ENCODE measurements at regions not wholly inside any gene's neighbourhood (a gene's known extent, or its start where the extent isn't known, plus 50 kb on each side); places are given as distances from the start of the nearest gene placed in this dataset.

DNA sequence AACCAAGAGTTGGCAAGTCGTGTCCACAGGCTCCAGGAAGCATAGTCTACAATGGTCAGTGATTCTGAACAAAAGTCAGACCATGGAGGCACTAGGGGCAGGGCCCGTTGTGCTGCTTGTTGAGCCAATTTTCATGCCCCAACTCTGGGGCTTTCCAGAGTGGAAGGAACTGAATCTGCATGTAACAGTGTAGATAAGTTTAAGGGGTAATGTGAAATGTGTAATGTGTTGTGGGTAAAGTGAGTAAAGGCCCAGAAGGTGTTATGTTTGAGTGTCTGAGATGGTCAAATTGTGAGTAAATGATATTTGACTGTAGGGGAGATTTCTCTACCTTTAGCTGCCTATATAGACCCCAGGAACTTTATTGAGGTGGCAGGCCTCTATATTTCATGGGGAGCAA, 1336.5 kb upstream of the SLC39A10 start:
- Histone ChIP-seq H3K36me3 (no peaks in the 10 kb centered on the region), H3K4me1 (no peaks in the 10 kb centered on the region), H3K9me3 (no peaks in the 10 kb centered on the region), H3K27me3 (no peaks in the 10 kb centered on the region), H3K27ac (no peak overlapping the region), H3K4me3 (no peak overlapping the region)
- DNase-seq (no peak), ATAC-seq (no peak)
- intact Hi-C loops (cut with DNase I; ENCODE audit: low total_unique reads) (no loop called here), in situ Hi-C loops (cut with MboI; ENCODE audit: low sequenced_read_pairs in 4 of 4) (no loop called here)
- TF ChIP-seq POLR2A (IDR thresholded peaks at IDR 0.05): no peak
- no peak for TF ChIP-seq CTCF (IDR thresholded peaks at IDR 0.05 in 4 of 5, conservative IDR thresholded peaks at IDR 0.05 in 1 of 5)

DNA sequence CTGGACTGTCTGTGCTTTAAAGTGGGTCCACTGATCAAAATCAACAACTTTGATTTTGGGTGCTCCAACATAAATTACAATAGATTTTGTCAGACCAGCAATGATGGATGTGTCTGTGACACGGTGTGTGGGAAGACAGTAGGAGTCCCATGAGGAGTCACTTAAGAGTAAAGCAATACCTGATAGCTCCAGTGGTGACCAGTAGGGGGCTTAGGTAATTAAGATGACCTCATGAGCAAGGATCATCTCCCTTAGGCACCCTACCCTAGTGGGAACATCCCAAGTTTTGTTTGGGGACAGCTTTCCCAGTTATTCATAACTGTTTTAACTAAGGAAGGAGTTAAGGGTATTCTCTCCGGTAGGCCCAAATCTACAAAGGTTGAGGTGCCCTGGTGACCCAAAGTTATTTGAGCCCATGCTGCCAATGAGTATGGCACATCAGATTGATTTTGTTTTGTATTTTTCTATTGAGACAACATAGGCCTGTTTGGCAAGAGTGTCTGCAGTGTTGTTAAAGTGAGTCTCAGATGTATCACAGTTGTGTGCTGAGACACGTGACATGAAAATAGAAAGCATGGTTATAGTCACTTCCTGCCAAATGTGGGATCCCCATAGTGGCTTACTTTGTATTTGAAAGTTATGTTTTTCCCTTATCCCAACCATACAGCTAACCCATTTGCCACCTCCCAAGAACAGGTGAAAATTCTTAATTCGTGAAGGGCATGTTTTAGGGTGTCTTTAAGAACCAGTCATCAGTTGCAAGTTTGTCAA, 1337.6 kb upstream of the SLC39A10 start:
- TF ChIP-seq POLR2A (IDR thresholded peaks at IDR 0.05): no peak
- no peak for TF ChIP-seq CTCF (IDR thresholded peaks at IDR 0.05 in 4 of 5, conservative IDR thresholded peaks at IDR 0.05 in 1 of 5)
- in situ Hi-C loops (cut with MboI; ENCODE audit: low sequenced_read_pairs in 4 of 4): no loop called here
- H3K4me3 ChIP-seq: no peak overlapping the region
- H3K9me3 ChIP-seq: no peaks in the 10 kb centered on the region
- H3K4me1 ChIP-seq: no peaks in the 10 kb centered on the region
- DNase-seq (no peak), ATAC-seq (no peak)
- no peak overlapping the region for H3K27ac ChIP-seq
- H3K36me3 ChIP-seq: no peaks in the 10 kb centered on the region
- no peaks in the 10 kb centered on the region for H3K27me3 ChIP-seq
- intact Hi-C loops (cut with DNase I; ENCODE audit: low total_unique reads): no loop called here

DNA sequence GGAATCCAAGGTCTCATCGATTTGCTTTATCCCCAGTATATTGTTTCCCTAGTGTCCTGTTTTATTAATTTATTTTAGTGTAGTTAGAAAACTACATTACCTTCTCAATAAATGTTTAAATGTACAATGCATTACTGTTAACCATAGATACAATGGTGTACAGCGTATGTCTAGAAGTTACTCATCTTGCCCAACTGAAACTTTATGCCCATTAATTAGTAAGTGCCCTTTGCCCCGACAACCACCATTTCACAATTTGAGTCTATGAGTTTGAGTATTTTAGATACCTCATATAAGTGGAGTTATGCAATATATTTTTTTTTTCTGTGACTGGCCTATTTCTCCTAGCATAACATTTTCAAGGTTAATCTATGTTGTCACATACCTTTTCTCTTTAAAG, 1343.0 kb upstream of the SLC39A10 start:
- Histone ChIP-seq H3K9me3 (no peaks in the 10 kb centered on the region), H3K27ac (no peak overlapping the region), H3K36me3 (no peaks in the 10 kb centered on the region), H3K4me1 (no peaks in the 10 kb centered on the region), H3K27me3 (no peaks in the 10 kb centered on the region), H3K4me3 (no peak overlapping the region)
- ATAC-seq: no peak
- DNase-seq: no peak
- in situ Hi-C loops (cut with MboI; ENCODE audit: low sequenced_read_pairs in 4 of 4) (no loop called here), intact Hi-C loops (cut with DNase I; ENCODE audit: low total_unique reads) (no loop called here)
- TF ChIP-seq CTCF (IDR thresholded peaks at IDR 0.05 in 4 of 5, conservative IDR thresholded peaks at IDR 0.05 in 1 of 5) (no peak), POLR2A (IDR thresholded peaks at IDR 0.05) (no peak)

- Histone ChIP-seq H3K36me3 (no peaks in the 10 kb centered on the region), H3K27ac (no peak overlapping the region), H3K9me3 (no peaks in the 10 kb centered on the region), H3K4me3 (no peak overlapping the region), H3K4me1 (no peaks in the 10 kb centered on the region), H3K27me3 (no peaks in the 10 kb centered on the region)
- DNase-seq: no peak
- intact Hi-C loops (cut with DNase I; ENCODE audit: low total_unique reads): no loop called here
- no peak for ATAC-seq
- TF ChIP-seq CTCF (IDR thresholded peaks at IDR 0.05 in 4 of 5, conservative IDR thresholded peaks at IDR 0.05 in 1 of 5) (no peak), POLR2A (IDR thresholded peaks at IDR 0.05) (no peak)
- in situ Hi-C loops (cut with MboI; ENCODE audit: low sequenced_read_pairs in 4 of 4): no loop called here
Observed at GRCh38 chr2:194304191-194304590, 1352.8 kb upstream of the SLC39A10 start.

GRCh38 chr2:194301946-194302345, 1355.1 kb upstream of the SLC39A10 start:
- TF ChIP-seq CTCF (IDR thresholded peaks at IDR 0.05 in 4 of 5, conservative IDR thresholded peaks at IDR 0.05 in 1 of 5) (no peak), POLR2A (IDR thresholded peaks at IDR 0.05) (no peak)
- ATAC-seq: no peak
- in situ Hi-C loops (cut with MboI; ENCODE audit: low sequenced_read_pairs in 4 of 4): no loop called here

More at GRCh38 chr2:194301946-194302345, 1355.1 kb upstream of the SLC39A10 start:
- Histone ChIP-seq H3K4me1 (no peaks in the 10 kb centered on the region), H3K27me3 (no peaks in the 10 kb centered on the region), H3K27ac (no peak overlapping the region), H3K4me3 (no peak overlapping the region), H3K9me3 (no peaks in the 10 kb centered on the region), H3K36me3 (no peaks in the 10 kb centered on the region)
- no peak for DNase-seq
- intact Hi-C loops (cut with DNase I; ENCODE audit: low total_unique reads): no loop called here
